WERI-Rb-1 (cell line): ENCODE measurements at regions not wholly inside any gene's neighbourhood (a gene's known extent, or its start where the extent isn't known, plus 50 kb on each side); places are given as distances from the start of the nearest gene placed in this dataset.
A peak's percentile ranks its signal among the peaks of the same experiment; 100 is the strongest.
"Not testable (repeated sequence)": the region's sequence is repeated elsewhere in the genome, so short reads cannot be mapped to it uniquely, and the experiment has no call there.

ENCODE experiments used
- DNase-seq: peaks from one replicate; pipeline ENCODE4 v3.0.0-alpha.2; 2020
- H3K27ac ChIP-seq: fragments of 250-450 bp; sonication (Bioruptor Pico); 2 replicates; pipeline ENCODE4 v1.5.1; 2020; ENCODE audit warnings: mild to moderate bottlenecking, moderate library complexity
- H3K27me3 ChIP-seq: fragments of 250-450 bp; sonication (Bioruptor Pico); 2 replicates; pipeline ENCODE4 v1.5.1; 2021; ENCODE audit warnings: mild to moderate bottlenecking, low read depth, moderate library complexity; ENCODE audit not compliant: insufficient read depth, severe bottlenecking
- H3K36me3 ChIP-seq: fragments of 250-450 bp; sonication (Bioruptor Pico); 2 replicates; pipeline ENCODE4 v1.5.1; 2020; ENCODE audit warnings: mild to moderate bottlenecking, moderate library complexity
- H3K4me3 ChIP-seq: 2 replicates; pipeline ENCODE4 v1.5.1; 2011; ENCODE audit warnings: low read depth, mild to moderate bottlenecking, control low read depth, low read length
- H3K9me3 ChIP-seq: fragments of 250-450 bp; sonication (Bioruptor Pico); 2 replicates; pipeline ENCODE4 v1.5.1; 2021; ENCODE audit warnings: mild to moderate bottlenecking, moderate library complexity; ENCODE audit not compliant: severe bottlenecking
- TF ChIP-seq, protein P1 (sequence below): IDR thresholded peaks from 2 replicates; pipeline ENCODE4 v1.5.1; 2011; ENCODE audit warnings: low read depth, mild to moderate bottlenecking, control low read depth, inconsistent platforms, low read length

- Histone ChIP-seq H3K4me3 (no peak overlapping the region), H3K27ac (no peak overlapping the region), H3K27me3 (peaks cover 13% of the 10 kb centered on the region), H3K9me3 (no peaks in the 10 kb centered on the region), H3K36me3 (no peaks in the 10 kb centered on the region)
- TF ChIP-seq, protein P1, sequence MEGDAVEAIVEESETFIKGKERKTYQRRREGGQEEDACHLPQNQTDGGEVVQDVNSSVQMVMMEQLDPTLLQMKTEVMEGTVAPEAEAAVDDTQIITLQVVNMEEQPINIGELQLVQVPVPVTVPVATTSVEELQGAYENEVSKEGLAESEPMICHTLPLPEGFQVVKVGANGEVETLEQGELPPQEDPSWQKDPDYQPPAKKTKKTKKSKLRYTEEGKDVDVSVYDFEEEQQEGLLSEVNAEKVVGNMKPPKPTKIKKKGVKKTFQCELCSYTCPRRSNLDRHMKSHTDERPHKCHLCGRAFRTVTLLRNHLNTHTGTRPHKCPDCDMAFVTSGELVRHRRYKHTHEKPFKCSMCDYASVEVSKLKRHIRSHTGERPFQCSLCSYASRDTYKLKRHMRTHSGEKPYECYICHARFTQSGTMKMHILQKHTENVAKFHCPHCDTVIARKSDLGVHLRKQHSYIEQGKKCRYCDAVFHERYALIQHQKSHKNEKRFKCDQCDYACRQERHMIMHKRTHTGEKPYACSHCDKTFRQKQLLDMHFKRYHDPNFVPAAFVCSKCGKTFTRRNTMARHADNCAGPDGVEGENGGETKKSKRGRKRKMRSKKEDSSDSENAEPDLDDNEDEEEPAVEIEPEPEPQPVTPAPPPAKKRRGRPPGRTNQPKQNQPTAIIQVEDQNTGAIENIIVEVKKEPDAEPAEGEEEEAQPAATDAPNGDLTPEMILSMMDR: no peak
- no peak for DNase-seq
These were observed 58.3 kb upstream of the MOCS2 start for GRCh38 chr5:53167836-53168235.

DNA sequence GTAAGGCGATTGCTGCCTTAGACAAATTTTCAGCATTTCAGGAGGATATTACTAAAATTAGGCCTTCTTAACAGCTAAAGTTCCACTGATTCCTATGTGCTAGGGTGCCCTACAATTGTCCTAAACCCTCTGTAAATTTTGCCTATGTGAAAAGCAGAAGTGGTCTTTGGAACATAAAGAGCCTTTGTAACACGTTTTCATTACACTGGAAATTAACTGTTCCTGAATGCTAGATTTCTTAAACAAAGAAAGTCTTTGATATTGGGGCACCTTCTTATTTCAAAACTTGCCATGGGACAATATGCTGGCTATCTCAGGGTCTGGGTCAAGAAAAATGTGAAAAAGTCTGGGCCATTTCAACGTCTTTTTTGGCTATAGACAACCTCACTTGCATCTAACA lies 60.4 kb upstream of the MOCS2 start:
- peaks cover 22% of the 10 kb centered on the region for H3K27me3 ChIP-seq
- no peak for DNase-seq
- no peaks in the 10 kb centered on the region for H3K9me3 ChIP-seq
- no peak overlapping the region for H3K27ac ChIP-seq
- TF ChIP-seq, protein P1: no peak
- H3K4me3 ChIP-seq: no peak overlapping the region
- no peaks in the 10 kb centered on the region for H3K36me3 ChIP-seq

- Histone ChIP-seq H3K36me3 (no peaks in the 10 kb centered on the region), H3K27ac (no peak overlapping the region), H3K27me3 (peaks cover 22% of the 10 kb centered on the region), H3K4me3 (no peak overlapping the region), H3K9me3 (no peaks in the 10 kb centered on the region)
- TF ChIP-seq, protein P1: peak; percentile 47; the same call in 1 of the 2 replicates
- DNase-seq: no peak
These were observed 61.3 kb upstream of the MOCS2 start for GRCh38 chr5:53170746-53171349.

DNA sequence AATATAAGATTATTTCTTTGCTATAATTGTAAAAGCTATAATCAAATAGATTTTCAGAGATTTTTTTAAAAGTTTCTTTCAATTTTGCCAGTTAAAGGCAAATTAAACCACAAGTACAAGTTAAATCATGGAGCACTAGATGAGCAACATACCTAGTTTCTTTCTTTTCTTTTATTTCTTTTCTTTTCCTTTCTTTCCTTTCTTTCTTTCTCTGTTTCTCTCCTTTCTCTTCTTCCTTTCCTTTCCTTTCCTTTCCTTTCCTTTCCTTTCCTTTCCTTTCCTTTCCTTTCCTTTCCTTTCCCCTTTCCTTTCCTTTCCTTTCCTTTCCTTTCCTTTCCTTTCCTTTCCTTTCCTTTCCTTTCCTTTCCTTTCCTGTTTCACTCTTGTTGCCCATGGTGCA lies 62.5 kb upstream of the MOCS2 start:
- not testable (repeated sequence) for H3K27ac ChIP-seq, DNase-seq, H3K36me3 ChIP-seq, H3K4me3 ChIP-seq, H3K9me3 ChIP-seq
- peaks cover 24% of the 10 kb centered on the region for H3K27me3 ChIP-seq

DNA sequence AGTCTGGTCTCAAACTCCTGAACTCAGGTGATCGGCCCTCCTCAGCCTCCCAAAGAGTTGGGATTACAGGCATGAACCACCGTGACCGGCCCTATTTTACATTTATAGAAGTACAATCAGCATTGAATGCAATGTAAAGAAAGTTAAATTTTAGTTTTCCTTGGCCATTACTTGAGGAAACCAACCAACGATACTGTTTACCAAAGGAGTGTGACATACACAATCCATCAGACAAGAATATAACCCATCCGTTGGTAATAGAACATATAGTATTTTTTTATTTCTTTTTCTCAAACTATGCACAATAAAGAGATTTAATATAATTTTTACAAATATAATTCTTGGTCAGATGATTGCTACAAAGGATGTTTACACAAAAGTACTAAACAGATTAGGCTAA lies 63.1 kb upstream of the MOCS2 start:
- TF ChIP-seq, protein P1: no peak
- H3K4me3 ChIP-seq: no peak overlapping the region
- no peaks in the 10 kb centered on the region for H3K36me3 ChIP-seq
- peaks cover 21% of the 10 kb centered on the region for H3K27me3 ChIP-seq
- DNase-seq: no peak
- H3K9me3 ChIP-seq: no peaks in the 10 kb centered on the region
- no peak overlapping the region for H3K27ac ChIP-seq

DNA sequence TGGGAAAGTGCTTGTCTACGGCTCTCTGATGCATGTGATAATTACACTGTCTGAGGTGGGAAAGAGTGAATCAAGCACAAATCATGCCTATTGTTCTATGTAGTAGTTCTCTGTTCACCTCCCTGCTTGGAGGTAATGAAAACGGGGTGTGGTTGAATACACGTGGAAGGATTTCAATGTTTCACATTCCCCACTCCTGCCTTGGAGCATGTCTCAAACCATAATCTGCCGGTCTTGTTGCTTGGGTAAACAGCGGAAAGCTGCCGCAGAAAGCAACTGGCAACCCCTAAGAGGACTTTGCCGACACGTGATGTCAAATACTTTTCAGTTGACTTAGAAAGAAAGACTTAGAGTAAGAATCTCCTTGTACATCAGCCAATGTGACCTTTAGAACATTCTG lies 63.5 kb upstream of the MOCS2 start:
- Histone ChIP-seq H3K4me3 (no peak overlapping the region), H3K9me3 (no peaks in the 10 kb centered on the region), H3K27me3 (peaks cover 17% of the 10 kb centered on the region), H3K27ac (no peak overlapping the region), H3K36me3 (no peaks in the 10 kb centered on the region)
- no peak for DNase-seq
- TF ChIP-seq, protein P1: no peak
